Stimulated activated CD8-positive, alpha-beta memory T cell treated with anti-CD3 and anti-CD28 coated beads, Interleukin-12 subunit alpha, Interleukin-12 subunit beta, amount 100 ng/mL, for 1 hour (primary cell): ENCODE measurements at regions not wholly inside any gene's neighbourhood (a gene's known extent, or its start where the extent isn't known, plus 50 kb on each side); places are given as distances from the start of the nearest gene placed in this dataset.

Source experiments
- DNase-seq: peaks from one replicate; pipeline ENCODE4 v3.0.0-alpha.2; 2020; ENCODE audit warnings: low read depth

GRCh38 chr1:209428241-209428921 is 155.1 kb upstream of the CAMK1G start:
- DNase-seq = no peak

GRCh38 chr1:209429611-209430010 is 153.9 kb upstream of the CAMK1G start:
- no peak for DNase-seq

GRCh38 chr1:209430107-209430506 is 153.4 kb upstream of the CAMK1G start:
- DNase-seq = no peak

- DNase-seq = no peak
Observed at GRCh38 chr1:209430821-209431259, 152.7 kb upstream of the CAMK1G start.

- no peak for DNase-seq
Observed at GRCh38 chr1:209431402-209431801, 152.1 kb upstream of the CAMK1G start.

- DNase-seq = no peak
Observed at GRCh38 chr1:209431813-209432442, 151.6 kb upstream of the CAMK1G start.

GRCh38 chr1:209432443-209432825 is 151.1 kb upstream of the CAMK1G start:
- DNase-seq = no peak

- no peak for DNase-seq
Observed at GRCh38 chr1:209433649-209434031, 149.9 kb upstream of the CAMK1G start.

GRCh38 chr1:209434066-209434465 is 149.4 kb upstream of the CAMK1G start:
- no peak for DNase-seq

GRCh38 chr1:209434631-209435217 is 148.8 kb upstream of the CAMK1G start:
- no peak for DNase-seq

GRCh38 chr1:209435654-209436566 is 147.6 kb upstream of the CAMK1G start:
- DNase-seq = no peak

GRCh38 chr1:209439828-209440227 is 143.7 kb upstream of the CAMK1G start:
- no peak for DNase-seq

GRCh38 chr1:209443361-209443931 is 140.1 kb upstream of the CAMK1G start:
- no peak for DNase-seq

- DNase-seq = no peak
Observed at GRCh38 chr1:209443975-209444651, 139.4 kb upstream of the CAMK1G start.

- DNase-seq = no peak
Observed at GRCh38 chr1:209444961-209445360, 138.6 kb upstream of the CAMK1G start.

GRCh38 chr1:209445576-209445975 is 137.9 kb upstream of the CAMK1G start:
- no peak for DNase-seq

- DNase-seq = no peak
Observed at GRCh38 chr1:209446356-209446755, 137.2 kb upstream of the CAMK1G start.

- DNase-seq = no peak
Observed at GRCh38 chr1:209454340-209454994, 129.0 kb upstream of the CAMK1G start.

- no peak for DNase-seq
Observed at GRCh38 chr1:209455145-209455544, 128.4 kb upstream of the CAMK1G start.

GRCh38 chr1:209455661-209456358 is 127.7 kb upstream of the CAMK1G start:
- no peak for DNase-seq
